ENCODE measurements at regions not wholly inside any gene's neighbourhood (a gene's known extent, or its start where the extent isn't known, plus 50 kb on each side); places are given as distances from the start of the nearest gene placed in this dataset.

DNA sequence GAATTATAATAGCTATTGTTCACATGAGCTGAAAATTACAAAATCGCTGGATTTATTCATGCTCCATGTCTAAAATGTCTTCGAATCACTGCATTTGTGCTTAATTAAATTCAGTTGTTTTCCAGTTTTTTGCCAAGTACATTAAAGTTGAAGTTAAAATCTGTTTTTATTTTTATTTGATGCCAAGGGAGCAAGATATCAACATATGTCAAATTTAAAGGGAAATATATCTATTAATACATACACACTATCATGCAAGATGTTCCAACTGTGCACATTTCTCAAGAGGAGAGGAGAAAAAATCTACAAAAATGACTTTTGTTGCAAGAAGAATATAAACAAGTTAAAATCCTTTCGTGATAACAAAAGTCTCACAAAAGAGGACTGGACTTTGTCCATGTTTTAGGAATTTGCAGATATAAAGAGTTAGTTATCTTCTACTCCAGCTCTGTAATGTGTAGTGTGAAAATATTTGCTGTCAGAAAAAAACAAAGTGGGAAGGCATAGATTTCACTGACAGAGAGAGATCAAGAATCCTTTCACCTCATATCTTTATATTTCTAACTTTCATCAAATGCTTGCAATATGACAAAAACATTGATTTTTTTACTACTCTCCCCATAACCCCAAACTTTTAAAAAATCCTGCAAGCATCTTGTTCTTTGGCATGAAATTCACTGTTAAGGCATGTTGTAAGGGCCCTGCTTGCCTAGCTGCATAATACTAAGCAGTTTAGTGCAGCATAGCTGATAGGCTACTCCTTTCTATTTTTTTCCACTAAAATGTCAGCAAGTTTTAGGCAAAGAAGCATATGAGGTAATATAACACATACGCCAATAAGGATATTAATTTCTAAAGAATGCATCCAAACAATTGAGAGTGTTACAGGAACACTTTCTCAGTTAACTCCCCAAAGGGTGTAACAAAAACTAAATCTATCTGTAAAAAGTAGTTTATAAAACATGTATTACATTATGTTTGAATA lies 340.2 kb upstream of the ADAMTS5 start:
- TF ChIP-seq, protein P1, sequence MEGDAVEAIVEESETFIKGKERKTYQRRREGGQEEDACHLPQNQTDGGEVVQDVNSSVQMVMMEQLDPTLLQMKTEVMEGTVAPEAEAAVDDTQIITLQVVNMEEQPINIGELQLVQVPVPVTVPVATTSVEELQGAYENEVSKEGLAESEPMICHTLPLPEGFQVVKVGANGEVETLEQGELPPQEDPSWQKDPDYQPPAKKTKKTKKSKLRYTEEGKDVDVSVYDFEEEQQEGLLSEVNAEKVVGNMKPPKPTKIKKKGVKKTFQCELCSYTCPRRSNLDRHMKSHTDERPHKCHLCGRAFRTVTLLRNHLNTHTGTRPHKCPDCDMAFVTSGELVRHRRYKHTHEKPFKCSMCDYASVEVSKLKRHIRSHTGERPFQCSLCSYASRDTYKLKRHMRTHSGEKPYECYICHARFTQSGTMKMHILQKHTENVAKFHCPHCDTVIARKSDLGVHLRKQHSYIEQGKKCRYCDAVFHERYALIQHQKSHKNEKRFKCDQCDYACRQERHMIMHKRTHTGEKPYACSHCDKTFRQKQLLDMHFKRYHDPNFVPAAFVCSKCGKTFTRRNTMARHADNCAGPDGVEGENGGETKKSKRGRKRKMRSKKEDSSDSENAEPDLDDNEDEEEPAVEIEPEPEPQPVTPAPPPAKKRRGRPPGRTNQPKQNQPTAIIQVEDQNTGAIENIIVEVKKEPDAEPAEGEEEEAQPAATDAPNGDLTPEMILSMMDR (IDR thresholded peaks at IDR 0.05), result no peak
- TF ChIP-seq POLR2A (IDR thresholded peaks at IDR 0.05), result no peak
